HG03442 (cell line): ENCODE measurements at regions not wholly inside any gene's neighbourhood (a gene's known extent, or its start where the extent isn't known, plus 50 kb on each side); places are given as distances from the start of the nearest gene placed in this dataset.

Source experiments
- ATAC-seq: cut with Tn5 transposase; IDR thresholded peaks from one replicate; pipeline ENCODE4 v1.9.1; 2021; ENCODE audit warnings: mild to moderate bottlenecking, moderate library complexity; ENCODE audit not compliant: unreplicated experiment

DNA sequence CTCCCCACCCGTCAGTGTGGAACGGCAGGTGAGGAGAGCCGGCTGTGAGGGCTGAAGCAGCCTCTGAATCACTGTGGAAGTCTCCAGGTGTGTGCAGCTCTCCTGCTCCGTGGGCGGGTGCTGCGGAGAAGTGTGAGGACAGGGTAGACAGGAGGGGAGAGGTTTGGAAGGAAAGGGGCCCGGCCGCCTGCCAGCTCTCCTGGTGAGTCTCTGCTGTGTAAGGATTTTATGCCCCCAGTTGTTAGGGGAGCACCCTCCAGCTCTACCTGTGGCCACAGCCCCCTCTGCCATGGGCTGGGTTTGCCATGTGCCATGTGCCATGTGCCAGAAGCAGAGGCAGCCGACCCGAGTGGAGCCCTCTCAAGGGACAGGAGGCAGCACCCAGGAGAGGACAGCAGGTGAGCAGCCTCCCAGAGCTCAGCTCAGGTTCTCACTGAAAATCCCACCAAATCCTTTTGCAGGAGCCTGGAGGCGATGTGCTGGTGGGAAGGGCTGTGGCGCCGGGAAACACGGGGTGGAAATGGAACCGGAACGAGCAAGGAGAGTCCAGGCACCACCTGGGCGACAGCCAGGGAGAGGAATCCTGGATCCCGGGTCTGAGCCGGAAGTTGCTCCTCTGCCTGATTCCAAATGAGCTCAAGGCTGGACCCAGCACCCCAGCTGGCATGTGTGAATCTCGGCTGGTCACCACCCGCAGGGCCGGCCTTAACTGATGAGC, 804.4 kb downstream of the BRD1 start:
- no peak for ATAC-seq

DNA sequence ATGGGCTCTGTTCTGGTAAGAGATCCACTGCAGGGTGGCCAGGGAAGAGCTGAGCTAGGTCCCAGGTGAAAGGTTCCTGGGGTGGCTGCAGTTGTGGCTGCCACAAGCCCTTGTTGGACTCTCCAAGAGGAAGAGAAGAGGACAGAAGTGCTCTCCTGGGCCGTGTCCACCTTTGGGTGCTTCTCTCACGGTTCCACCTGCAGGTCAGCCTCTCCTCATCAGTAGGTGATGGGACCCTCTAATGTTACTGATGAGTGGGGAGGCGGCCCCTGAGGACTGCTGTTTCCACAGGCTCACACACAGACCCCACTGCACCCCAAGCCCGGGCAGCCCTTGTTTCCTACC, 804.9 kb downstream of the BRD1 start:
- no peak for ATAC-seq

- ATAC-seq: no peak
Observed at GRCh38 chr22:49021926-49022815, 805.5 kb downstream of the BRD1 start.

GRCh38 chr22:49021131-49021925, 806.3 kb downstream of the BRD1 start:
- no peak for ATAC-seq

DNA sequence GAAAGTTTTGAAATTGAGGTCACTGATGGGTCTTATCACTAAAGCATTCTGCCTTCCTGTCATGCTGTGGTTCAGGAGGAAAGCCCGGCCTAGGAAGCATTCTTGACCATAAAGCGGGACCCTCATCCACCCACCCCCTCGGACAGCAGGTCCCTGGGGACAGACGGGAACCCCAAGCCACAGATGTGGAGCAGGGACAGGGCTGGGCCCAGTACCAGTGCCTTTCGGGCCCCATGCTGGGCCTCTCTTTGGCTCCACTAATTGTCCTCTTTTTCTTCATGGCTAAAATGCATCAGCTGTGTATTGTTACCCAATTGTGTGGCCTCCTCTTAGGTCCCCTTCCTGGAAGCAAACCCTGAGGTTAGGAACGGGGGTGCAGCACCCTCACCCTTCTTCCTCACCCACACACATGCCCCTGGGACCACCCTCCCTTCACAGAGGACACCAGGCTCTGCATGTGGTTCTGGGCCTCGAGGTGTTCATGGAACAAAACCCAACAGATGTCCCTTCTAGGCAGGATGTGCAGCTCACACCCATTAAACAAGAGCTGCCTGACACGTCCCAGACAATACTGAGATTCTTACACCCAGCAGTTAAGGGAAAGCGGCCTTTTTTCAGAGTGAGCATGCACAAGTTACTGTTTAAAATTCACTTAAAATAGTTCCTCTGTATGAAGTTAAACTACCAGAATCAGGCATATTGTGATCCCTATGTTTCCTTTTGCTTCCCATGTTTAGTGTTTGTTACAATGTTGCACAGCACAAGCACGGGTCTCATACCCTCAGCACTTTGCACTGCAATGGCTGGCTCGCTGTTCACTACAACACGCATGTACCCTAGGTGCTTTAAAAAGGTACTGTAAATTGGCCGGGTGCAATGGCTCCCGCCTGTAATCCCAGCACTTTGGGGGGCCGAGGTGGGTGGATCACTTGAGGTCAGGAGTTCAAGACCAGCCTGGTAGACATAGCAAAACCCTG, 807.6 kb downstream of the BRD1 start:
- ATAC-seq: no peak

GRCh38 chr22:49018601-49019000, 809.1 kb downstream of the BRD1 start:
- no peak for ATAC-seq

- ATAC-seq: no peak
Observed at GRCh38 chr22:49017482-49018329, 810.0 kb downstream of the BRD1 start.

DNA sequence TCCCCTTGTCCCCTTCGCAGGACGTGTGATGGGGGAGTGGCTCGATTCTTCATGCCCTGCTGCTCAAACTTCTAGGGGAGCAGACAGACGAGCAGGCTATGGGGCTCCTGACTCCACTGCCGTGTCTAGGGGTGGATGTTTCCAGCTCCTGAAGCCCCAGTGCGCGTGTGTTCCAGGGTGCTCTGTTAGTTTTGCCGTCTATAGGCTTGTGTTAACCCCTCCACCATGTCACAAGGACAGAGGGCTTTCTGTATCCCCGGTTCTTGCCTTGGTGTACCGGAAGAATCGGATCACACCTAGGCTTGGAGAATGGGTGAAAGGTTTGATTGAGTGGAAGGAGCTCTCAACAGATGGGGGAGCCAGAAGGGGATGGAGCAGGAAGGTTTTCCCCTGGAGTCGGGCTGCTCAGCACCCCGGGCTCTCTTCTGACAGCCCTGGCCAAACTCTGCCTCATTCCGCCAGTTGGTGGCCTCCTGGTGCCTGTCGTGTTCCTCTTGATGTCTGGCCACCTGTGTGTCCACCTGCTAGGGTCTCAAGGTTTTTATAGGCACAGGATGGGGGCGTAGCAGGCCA, 810.7 kb downstream of the BRD1 start:
- no peak for ATAC-seq

DNA sequence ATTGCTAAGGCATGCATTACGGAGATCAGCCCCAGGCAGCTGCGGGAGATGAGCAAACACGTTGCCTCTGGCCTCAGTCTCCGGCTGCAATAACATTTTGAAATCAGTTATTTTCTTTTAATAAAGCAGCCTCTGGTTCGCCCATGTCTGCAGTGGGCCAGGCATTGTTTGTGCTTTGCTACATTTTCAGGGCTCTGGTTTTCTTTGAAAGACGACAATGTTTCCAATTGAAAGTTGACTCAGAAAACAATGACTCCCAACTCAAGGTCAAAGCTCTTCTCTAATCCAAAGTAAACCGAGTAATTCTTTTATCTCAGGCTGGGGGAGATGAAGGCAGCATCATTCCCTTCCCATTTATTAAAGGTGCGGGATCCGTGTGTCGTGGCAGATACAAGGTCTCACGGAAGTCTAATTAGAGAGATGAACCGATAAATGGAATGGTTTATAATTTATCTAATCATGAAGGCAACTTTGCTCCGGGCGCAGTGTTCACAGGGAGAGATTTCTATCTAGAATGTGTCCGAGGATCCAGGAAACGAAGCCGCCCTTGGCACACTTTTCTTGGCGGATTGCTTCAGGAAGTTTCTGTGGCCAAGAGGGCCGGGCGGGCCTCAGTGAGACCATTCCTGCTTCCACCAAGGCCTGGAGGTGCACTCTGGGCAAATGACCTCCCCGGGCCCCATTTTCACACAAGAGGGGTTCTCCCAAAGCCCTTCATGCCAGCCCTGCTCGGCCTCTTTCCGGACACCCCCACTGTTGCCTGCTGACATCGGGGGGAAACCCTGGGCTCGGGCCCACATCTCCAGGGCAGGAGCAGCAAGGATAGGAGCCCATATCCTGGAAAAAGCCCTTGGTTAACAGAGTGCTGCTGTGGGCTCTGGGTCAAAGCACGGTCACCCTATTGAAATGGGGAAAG, 811.4 kb downstream of the BRD1 start:
- ATAC-seq: no peak

DNA sequence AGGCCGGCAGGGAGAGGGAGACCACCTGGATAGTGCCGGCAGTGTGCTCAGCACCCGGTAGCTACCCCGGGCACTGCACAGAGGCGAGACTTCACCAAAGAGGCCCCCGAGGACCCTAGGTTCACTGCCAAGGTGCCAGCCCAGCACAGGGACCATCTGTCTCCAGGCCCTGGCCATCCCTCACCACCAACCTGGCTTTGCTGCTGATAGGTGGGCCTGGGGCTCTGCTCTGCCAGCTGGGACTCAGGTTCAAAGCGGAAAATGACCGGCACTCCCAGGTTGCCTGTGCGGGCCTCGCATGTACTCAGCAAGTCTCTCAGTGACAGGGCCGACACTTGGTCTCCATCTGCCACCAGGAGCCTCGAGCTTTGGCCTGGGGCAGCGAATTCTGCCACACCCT, 812.2 kb downstream of the BRD1 start:
- no peak for ATAC-seq

- no peak for ATAC-seq
Observed at GRCh38 chr22:49014227-49015201, 813.2 kb downstream of the BRD1 start.

GRCh38 chr22:49013707-49014106, 814.0 kb downstream of the BRD1 start:
- ATAC-seq: no peak

GRCh38 chr22:49012712-49013395, 814.8 kb downstream of the BRD1 start:
- no peak for ATAC-seq

DNA sequence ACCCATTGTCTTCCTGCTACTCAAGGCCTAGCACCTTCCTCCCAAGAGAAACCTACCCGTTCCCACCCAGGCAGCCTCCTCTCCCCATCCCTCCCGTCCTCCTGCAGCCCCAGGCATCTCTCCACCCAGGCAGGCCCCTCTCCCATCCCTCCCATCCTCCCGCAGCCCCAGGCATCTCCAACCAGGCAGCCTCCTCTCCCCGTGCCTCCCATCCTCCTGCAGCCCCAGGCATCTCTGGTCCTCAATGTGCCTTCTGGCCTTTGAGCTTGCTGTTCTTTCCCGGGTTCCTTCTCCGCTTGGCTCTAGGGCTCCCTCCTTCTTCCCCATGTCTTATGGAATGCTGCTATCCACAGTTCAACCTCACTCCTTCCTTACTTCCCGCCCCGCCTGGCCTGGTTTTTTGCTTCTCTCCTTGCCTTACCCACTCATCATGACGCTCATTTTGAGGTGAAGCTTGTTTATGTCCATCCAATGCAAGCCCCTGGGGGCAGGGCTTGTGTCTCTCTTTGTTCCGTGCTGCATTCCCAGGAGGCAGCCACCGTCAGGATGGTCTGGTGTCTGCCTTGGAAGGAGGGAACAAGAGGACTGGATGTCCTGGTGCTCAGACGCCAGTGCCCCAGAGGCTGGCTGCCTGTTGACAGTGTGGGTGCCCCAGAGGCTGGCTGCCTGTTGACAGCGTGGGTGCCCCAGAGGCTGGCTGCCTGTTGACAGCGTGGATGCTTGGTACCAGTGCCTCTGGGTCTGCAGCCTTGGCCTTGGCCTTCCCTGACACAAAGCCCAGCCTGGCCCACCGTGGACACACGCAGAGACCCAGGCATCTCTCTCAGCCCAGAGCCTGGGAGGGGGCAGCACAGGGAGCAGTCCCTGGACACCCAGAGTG, 815.7 kb downstream of the BRD1 start:
- no peak for ATAC-seq

DNA sequence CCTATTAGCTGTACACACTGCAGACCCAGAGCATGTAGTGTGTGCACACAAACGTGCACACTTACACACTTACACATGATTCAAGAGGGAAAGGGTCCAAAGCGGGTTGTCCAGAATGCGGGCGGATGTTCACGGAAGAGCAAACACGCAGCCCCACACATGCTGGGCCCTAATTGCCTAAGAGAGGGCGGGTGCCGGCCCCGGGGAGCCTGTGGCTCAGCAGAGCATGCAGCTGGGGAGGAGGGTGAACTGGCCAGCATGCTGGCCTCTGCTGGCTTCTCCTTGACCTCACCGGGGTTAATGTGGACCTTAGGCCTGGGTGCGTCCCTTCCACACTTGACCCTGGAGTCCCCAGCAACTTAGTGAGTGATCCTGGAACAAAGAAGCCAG, 816.3 kb downstream of the BRD1 start:
- ATAC-seq: no peak
